Ascending aorta (tissue), 2 donors: ENCODE measurements at regions not wholly inside any gene's neighbourhood (a gene's known extent, or its start where the extent isn't known, plus 50 kb on each side); places are given as distances from the start of the nearest gene placed in this dataset.
A peak's percentile ranks its signal among the peaks of the same experiment; 100 is the strongest.

Experiments
- DNase-seq, 2 donors: peaks; one replicate each; pipeline ENCODE4 v3.0.0-alpha.2; 2019; ENCODE audit warnings: low spot score in 2 of 2
- H3K27ac ChIP-seq, 2 donors: fragments of 200-600 bp; sonication (generic); one replicate each; pipeline ENCODE4 v1.5.1; 2016 to 2017; ENCODE audit warnings: mild to moderate bottlenecking in 1 of 2
- H3K27me3 ChIP-seq: fragments of 200-600 bp; sonication (generic); one replicate; pipeline ENCODE4 v1.5.1; 2017
- H3K36me3 ChIP-seq, 2 donors: fragments of 200-600 bp; sonication (generic); one replicate each; pipeline ENCODE4 v1.5.1; 2016
- H3K4me1 ChIP-seq, 2 donors: fragments of 200-600 bp; sonication (generic); one replicate each; pipeline ENCODE4 v1.5.1; 2016 to 2017; ENCODE audit warnings: mild to moderate bottlenecking in 1 of 2
- H3K4me3 ChIP-seq, 2 donors: fragments of 200-600 bp; sonication (generic); one replicate each; pipeline ENCODE4 v1.5.1; 2016 to 2017; ENCODE audit warnings: mild to moderate bottlenecking in 1 of 2
- H3K9me3 ChIP-seq, 2 donors: fragments of 200-600 bp; sonication (generic); one replicate each; pipeline ENCODE4 v1.5.1; 2016
- CTCF ChIP-seq, 3 experiments: fragments of 200-600 bp in 2 of 3; fragments of 450-650 bp in 1 of 3; sonication (generic) in 2 of 3; IDR thresholded peaks; one replicate each; pipeline ENCODE4 v1.5.1; 2016 to 2019; ENCODE audit warnings: antibody characterized with exemption in 3 of 3, mild to moderate bottlenecking in 1 of 3, moderate library complexity in 1 of 3
- intact Hi-C: fragments of 100-400 bp; cut with DNase I; formaldehyde crosslinking; loops from one replicate; pipeline ENCODE4 v1.15.1; 2023

DNA sequence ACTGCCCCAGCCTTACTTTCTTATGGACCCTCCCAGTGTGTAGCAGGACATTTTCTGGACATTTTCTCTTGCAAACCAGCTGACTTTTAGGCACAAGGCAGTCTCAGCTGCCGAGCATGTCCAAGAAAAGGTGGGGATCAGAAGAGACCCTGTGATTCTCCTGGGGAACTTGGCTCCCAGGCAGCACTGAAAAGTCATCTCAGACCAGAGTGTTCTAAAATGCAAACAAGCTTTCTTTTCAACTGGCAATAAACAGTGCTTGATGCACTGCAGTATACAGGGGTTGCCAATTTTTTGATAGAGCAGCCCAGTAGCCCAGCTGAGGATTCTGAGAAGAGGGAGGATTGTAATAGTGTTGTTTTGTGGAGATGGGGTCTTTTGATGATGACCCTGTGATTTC is 168.0 kb upstream of the PHYHIPL start:
- Histone ChIP-seq H3K36me3 (no peaks in the 10 kb centered on the region), H3K27me3 (no peaks in the 10 kb centered on the region), H3K4me1 (peaks cover 0 to 11% of the 10 kb centered on the region in 2 donors), H3K27ac (no peak overlapping the region), H3K4me3 (no peak overlapping the region), H3K9me3 (no peaks in the 10 kb centered on the region)
- TF ChIP-seq CTCF (IDR thresholded peaks at IDR 0.05), result no peak
- intact Hi-C loops, result loop anchor here (10.0 kb wide), 1 partner anchor 744 kb away; the partner anchor contains the start of genes CISD1 and IPMK
- DNase-seq, result no peak

GRCh38 chr10:59011972-59012632 is 164.3 kb upstream of the PHYHIPL start:
- no peaks in the 10 kb centered on the region for H3K27me3 ChIP-seq
- no peak for TF ChIP-seq CTCF (IDR thresholded peaks at IDR 0.05)
- H3K4me1 ChIP-seq, result peaks cover 0 to 1% of the 10 kb centered on the region in 2 donors
- intact Hi-C loops, result no loop called here
- no peaks in the 10 kb centered on the region for H3K36me3 ChIP-seq
- H3K9me3 ChIP-seq, result no peaks in the 10 kb centered on the region
- no peak overlapping the region for H3K27ac ChIP-seq
- H3K4me3 ChIP-seq, result no peak overlapping the region
- no peak for DNase-seq

DNA sequence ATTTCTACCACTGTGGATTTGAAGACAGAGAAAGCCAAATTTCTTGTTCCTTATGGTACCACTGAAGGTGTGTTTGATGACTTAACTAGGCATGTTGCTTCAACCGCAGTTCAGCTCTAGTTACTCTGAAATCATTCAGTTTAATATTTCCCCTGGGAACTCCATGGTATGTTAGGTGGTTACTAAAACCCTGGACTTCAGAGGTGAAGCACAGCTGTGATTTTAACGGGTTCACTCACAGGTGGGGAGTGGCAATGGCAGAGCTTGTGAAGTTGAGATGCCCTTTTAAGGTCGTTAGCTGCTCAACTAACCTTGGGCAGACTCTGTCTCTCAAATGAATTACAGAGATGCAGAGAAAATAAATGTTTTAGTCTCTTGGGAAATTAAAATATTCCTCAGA is 163.6 kb upstream of the PHYHIPL start:
- TF ChIP-seq CTCF (IDR thresholded peaks at IDR 0.05), result no peak
- Histone ChIP-seq H3K27me3 (no peaks in the 10 kb centered on the region), H3K36me3 (no peaks in the 10 kb centered on the region), H3K4me3 (no peak overlapping the region), H3K27ac (no peak overlapping the region), H3K9me3 (no peaks in the 10 kb centered on the region), H3K4me1 (no peaks in the 10 kb centered on the region)
- intact Hi-C loops, result no loop called here
- no peak for DNase-seq

DNA sequence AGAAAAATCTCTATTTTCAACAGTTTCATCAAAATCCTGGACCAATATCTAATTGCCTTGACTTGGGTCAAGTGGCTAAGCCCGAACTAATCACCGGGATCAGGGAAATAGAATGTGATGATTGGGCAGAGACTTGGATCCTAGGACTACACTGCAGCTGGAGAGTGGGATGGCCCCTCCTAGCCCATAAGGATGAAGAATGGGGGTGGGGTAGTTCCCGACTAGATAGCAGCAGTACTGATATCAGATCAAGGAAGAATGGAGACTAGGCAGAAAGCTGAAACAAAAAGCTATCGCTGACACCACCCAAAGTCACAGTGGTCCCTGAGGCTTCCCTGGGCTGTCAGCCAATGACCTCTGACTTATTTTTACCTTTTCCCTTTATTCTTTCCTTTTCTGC is 160.4 kb upstream of the PHYHIPL start:
- H3K4me3 ChIP-seq, result no peak overlapping the region
- no peak for TF ChIP-seq CTCF (IDR thresholded peaks at IDR 0.05)
- no peaks in the 10 kb centered on the region for H3K27me3 ChIP-seq
- H3K9me3 ChIP-seq, result no peaks in the 10 kb centered on the region
- intact Hi-C loops, result no loop called here
- peaks cover 0 to 14% of the 10 kb centered on the region in 2 donors for H3K4me1 ChIP-seq
- no peak overlapping the region for H3K27ac ChIP-seq
- no peak for DNase-seq
- no peaks in the 10 kb centered on the region for H3K36me3 ChIP-seq

DNA sequence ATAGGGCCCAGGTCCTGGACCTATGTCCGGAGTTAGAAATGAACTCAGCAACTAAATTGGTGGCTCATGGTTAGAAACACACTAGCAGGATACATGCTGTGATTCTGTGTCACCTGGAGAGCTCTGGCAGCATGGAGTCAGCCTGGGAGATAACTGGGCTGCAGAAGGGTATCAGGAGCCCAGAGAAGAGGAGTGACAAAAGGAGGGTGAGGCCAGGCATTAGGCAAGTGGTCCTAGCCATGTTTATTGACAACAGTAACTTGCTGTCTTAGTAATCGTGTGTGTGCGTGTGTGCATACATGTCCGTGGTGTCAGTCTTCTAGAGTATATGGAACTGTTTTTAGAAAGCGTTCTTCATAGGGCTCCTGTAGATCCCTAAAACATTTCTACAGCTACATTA is 157.5 kb upstream of the PHYHIPL start:
- H3K9me3 ChIP-seq, result no peaks in the 10 kb centered on the region
- no peaks in the 10 kb centered on the region for H3K27me3 ChIP-seq
- H3K4me3 ChIP-seq, result peak overlapping the region; percentile 2 to 50
- peaks cover 0 to 14% of the 10 kb centered on the region in 2 donors for H3K4me1 ChIP-seq
- H3K27ac ChIP-seq, result peak overlapping the region; percentile 69 to 78
- intact Hi-C loops, result no loop called here
- H3K36me3 ChIP-seq, result no peaks in the 10 kb centered on the region
- no peak for TF ChIP-seq CTCF (IDR thresholded peaks at IDR 0.05)
- no peak for DNase-seq

DNA sequence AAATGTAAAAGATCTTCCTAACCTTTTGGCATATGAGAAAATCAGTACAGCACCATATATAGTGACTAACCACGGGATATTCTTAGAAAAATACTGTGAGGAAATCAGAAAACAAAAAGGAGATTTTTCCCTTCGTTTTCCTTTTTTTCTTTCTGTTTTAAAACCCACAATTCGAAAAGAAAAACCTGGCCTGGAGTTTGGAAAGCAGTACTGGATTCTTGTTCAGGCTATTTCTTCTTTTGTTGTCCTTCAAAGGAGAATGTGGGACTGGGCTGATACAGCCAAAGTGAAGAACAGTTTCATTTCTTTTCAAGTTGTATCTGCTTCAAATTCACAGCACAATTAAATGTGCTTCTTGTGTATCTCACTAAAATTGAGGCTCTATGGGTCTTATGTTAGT is 156.8 kb upstream of the PHYHIPL start:
- no peak for DNase-seq
- no peaks in the 10 kb centered on the region for H3K9me3 ChIP-seq
- intact Hi-C loops, result no loop called here
- no peak for TF ChIP-seq CTCF (IDR thresholded peaks at IDR 0.05)
- H3K27me3 ChIP-seq, result no peaks in the 10 kb centered on the region
- H3K27ac ChIP-seq, result peak overlapping the region; percentile 69 to 78
- peak overlapping the region; percentile 2 to 50 for H3K4me3 ChIP-seq
- H3K4me1 ChIP-seq, result peaks cover 0 to 14% of the 10 kb centered on the region in 2 donors
- H3K36me3 ChIP-seq, result no peaks in the 10 kb centered on the region
